ENCODE measurements at regions not wholly inside any gene's neighbourhood (a gene's known extent, or its start where the extent isn't known, plus 50 kb on each side); places are given as distances from the start of the nearest gene placed in this dataset.
A peak's percentile ranks its signal among the peaks of the same experiment; 100 is the strongest.

- TF ChIP-seq ZNF639 (CRISPR knock-in tag; conservative IDR thresholded peaks at IDR 0.05 in 1 of 2, IDR thresholded peaks at IDR 0.05 in 1 of 2) (no peak), ZNF3 (CRISPR knock-in tag; IDR thresholded peaks at IDR 0.05) (no peak), ZFP1 (CRISPR knock-in tag; IDR thresholded peaks at IDR 0.05) (no peak), GTF2B (IDR thresholded peaks at IDR 0.05; ENCODE audit: extremely low read depth, insufficient read length) (no peak), ZNF197 (CRISPR knock-in tag; IDR thresholded peaks at IDR 0.05; ENCODE audit: low read depth) (no peak), TARDBP (IDR thresholded peaks at IDR 0.05) (no peak), NELFE (IDR thresholded peaks at IDR 0.05; ENCODE audit: insufficient read depth, insufficient read length) (no peak), LARP7 (IDR thresholded peaks at IDR 0.05) (no peak), RCOR1 (IDR thresholded peaks at IDR 0.05; ENCODE audit: borderline replicate concordance in 1 of 2, low read depth in 2 of 2, low read length in 2 of 2) (peak in 1 of 2 experiments; percentile 52; a peak in 2 of 4 replicates), ERF (CRISPR knock-in tag; IDR thresholded peaks at IDR 0.05) (no peak), MCM3 (IDR thresholded peaks at IDR 0.05) (no peak), ZKSCAN3 (CRISPR knock-in tag; IDR thresholded peaks at IDR 0.05) (no peak), RBM39 (optimal IDR thresholded peaks at IDR 0.05; ENCODE audit: low read depth, low read length) (no peak), EP300 (IDR thresholded peaks at IDR 0.05; ENCODE audit: low read length) (peak; percentile 64; the same call in 1 of the 2 replicates), FIP1L1 (IDR thresholded peaks at IDR 0.05; ENCODE audit: low read depth, low read length, poor library complexity, severe bottlenecking) (no peak)
These were observed 134.8 kb upstream of the CREB1 start (continued) for GRCh38 chr2:207394812-207395534.

Measured in K562 (cell line).